Lower lobe of right lung (tissue), 2 donors: ENCODE measurements at regions not wholly inside any gene's neighbourhood (a gene's known extent, or its start where the extent isn't known, plus 50 kb on each side); places are given as distances from the start of the nearest gene placed in this dataset.

Experiments
- ATAC-seq, 2 donors: fragments of 200-7000 bp; cut with Tn5 transposase; one replicate each; pipeline ENCODE4 v1.9.1; 2020 to 2022; ENCODE audit warnings: mild to moderate bottlenecking in 2 of 2, moderate library complexity in 2 of 2
- DNase-seq: peaks from one replicate; pipeline ENCODE4 v3.0.0-alpha.2; 2020
- H3K27ac ChIP-seq: fragments of 200-600 bp; one replicate; pipeline ENCODE4 v1.8.0; 2022
- H3K27me3 ChIP-seq: fragments of 200-600 bp; one replicate; pipeline ENCODE4 v1.8.0; 2022; ENCODE audit warnings: low read depth
- H3K36me3 ChIP-seq: fragments of 200-600 bp; one replicate; pipeline ENCODE4 v1.8.0; 2022; ENCODE audit warnings: mild to moderate bottlenecking
- H3K4me1 ChIP-seq: fragments of 200-600 bp; one replicate; pipeline ENCODE4 v1.8.0; 2022
- H3K4me3 ChIP-seq: fragments of 200-600 bp; one replicate; pipeline ENCODE4 v1.8.0; 2022; ENCODE audit warnings: mild to moderate bottlenecking
- H3K9me3 ChIP-seq: fragments of 200-600 bp; one replicate; pipeline ENCODE4 v1.8.0; 2022
- intact Hi-C: fragments of 100-400 bp; cut with DNase I; formaldehyde crosslinking; loops from one replicate; pipeline ENCODE4 v1.11.0; 2022
- TF ChIP-seq, protein P1 (sequence below): fragments of 200-600 bp; IDR thresholded peaks from one replicate; pipeline ENCODE4 v1.8.0; 2022; ENCODE audit warnings: antibody characterized with exemption, mild to moderate bottlenecking
- donor health status: DM: no; HTN: yes; CAD: no; lungs with severe emphysema.

DNA sequence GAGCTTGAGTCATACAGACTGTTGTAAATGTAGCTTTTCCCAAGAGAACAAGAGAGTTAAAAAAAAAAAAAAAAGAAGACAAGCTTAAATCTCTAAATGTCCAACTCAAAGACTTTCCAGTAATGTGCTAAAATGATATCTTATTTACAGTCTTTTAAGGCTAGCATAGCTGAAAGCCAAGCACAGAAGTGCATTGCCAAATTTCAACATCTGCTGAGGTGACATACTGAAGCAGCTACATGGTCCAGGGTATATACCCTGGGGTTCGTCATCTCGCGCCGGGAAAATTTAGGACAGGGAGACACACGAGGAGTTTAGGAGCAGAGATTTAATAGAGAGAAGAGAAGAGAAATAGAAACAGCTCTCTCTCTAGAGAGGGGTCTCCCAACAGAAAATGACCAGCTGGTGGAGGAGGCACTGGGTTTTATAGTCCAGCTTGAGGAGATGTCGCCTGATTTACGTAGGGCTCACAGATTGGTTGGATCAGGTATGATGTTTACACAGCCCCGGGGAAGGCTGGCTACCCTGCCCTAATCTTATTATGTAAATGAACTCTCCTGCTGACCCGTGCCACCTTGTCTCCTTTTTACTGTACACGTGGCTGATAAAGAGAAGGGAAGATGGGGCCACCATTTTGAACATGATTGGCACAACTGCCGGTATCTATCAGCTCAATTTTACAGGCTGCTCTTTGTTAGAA lies 172.7 kb downstream of the TRIM33 start:
- H3K27me3 ChIP-seq: no peaks in the 10 kb centered on the region
- H3K27ac ChIP-seq: no peak overlapping the region
- TF ChIP-seq, protein P1, sequence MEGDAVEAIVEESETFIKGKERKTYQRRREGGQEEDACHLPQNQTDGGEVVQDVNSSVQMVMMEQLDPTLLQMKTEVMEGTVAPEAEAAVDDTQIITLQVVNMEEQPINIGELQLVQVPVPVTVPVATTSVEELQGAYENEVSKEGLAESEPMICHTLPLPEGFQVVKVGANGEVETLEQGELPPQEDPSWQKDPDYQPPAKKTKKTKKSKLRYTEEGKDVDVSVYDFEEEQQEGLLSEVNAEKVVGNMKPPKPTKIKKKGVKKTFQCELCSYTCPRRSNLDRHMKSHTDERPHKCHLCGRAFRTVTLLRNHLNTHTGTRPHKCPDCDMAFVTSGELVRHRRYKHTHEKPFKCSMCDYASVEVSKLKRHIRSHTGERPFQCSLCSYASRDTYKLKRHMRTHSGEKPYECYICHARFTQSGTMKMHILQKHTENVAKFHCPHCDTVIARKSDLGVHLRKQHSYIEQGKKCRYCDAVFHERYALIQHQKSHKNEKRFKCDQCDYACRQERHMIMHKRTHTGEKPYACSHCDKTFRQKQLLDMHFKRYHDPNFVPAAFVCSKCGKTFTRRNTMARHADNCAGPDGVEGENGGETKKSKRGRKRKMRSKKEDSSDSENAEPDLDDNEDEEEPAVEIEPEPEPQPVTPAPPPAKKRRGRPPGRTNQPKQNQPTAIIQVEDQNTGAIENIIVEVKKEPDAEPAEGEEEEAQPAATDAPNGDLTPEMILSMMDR: no peak
- H3K9me3 ChIP-seq: no peaks in the 10 kb centered on the region
- H3K4me3 ChIP-seq: no peak overlapping the region
- no peaks in the 10 kb centered on the region for H3K36me3 ChIP-seq
- intact Hi-C loops: no loop called here
- no peaks in the 10 kb centered on the region for H3K4me1 ChIP-seq
- DNase-seq (no peak), ATAC-seq (no peak)

DNA sequence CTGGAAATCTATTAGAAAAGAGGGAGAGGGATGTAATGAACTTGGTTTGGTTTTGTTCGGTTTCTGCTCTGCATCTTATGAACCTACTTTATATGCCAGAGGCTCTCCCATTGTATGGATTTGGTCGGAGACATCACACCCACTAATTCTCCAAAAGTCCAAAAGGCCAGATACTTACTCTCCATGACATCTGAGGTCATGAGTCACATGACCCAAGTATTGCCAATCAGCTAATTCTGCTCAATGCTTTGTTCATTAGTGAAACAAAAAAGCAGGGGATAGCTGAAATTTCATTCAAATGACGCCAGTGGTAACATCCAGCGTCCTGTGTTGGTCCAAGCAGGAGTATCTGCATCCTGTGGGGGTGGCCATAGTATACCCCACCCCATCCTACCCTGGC lies 173.6 kb downstream of the TRIM33 start:
- H3K4me3 ChIP-seq: no peak overlapping the region
- intact Hi-C loops: no loop called here
- no peak for DNase-seq
- no peaks in the 10 kb centered on the region for H3K9me3 ChIP-seq
- no peaks in the 10 kb centered on the region for H3K4me1 ChIP-seq
- no peak overlapping the region for H3K27ac ChIP-seq
- no peaks in the 10 kb centered on the region for H3K27me3 ChIP-seq
- TF ChIP-seq, protein P1: no peak
- no peak for ATAC-seq
- H3K36me3 ChIP-seq: no peaks in the 10 kb centered on the region

DNA sequence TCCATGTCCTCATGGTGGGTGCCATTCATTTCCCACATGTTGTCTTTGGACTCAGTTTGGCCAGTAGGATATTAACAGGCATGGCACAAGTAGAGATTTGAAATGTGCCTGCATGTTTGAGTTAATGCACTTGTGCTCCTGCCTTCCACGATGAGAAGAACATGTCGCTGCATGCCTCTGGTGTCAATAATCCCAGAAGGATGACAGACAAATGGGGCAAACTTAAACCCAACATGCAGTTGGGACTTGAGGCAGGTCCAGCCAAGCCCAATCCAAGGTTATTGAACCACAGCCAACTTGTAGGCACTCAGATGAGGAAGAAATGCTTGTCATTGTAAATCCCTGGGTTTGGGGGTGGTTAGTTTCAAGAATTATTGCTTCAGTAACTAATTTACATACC lies 174.6 kb downstream of the TRIM33 start:
- Histone ChIP-seq H3K27me3 (no peaks in the 10 kb centered on the region), H3K27ac (no peak overlapping the region), H3K36me3 (no peaks in the 10 kb centered on the region), H3K4me1 (no peaks in the 10 kb centered on the region), H3K9me3 (no peaks in the 10 kb centered on the region), H3K4me3 (no peak overlapping the region)
- intact Hi-C loops: no loop called here
- TF ChIP-seq, protein P1: no peak
- DNase-seq (no peak), ATAC-seq (no peak)

DNA sequence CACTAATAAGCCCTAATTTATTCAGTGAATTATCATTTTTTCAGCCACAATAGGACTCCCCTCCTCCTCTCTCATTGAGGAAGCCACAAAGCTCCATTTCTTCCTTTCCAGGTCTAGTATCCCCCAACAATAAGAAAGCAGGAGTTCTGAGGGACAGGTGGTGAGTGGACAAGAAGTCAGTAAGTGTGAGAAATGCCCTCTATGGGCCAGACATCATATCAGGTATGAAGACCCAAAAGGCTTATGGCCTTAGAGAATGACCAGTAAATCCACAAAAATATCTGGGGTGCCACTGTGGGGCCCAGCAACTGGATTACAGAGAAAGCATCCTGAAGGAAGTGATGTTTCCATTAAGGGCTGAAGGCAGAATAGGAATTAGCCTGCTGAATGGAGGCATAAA lies 175.7 kb downstream of the TRIM33 start:
- Histone ChIP-seq H3K27ac (no peak overlapping the region), H3K4me3 (no peak overlapping the region), H3K9me3 (no peaks in the 10 kb centered on the region), H3K27me3 (no peaks in the 10 kb centered on the region), H3K36me3 (no peaks in the 10 kb centered on the region), H3K4me1 (no peaks in the 10 kb centered on the region)
- TF ChIP-seq, protein P1: no peak
- intact Hi-C loops: no loop called here
- ATAC-seq (no peak), DNase-seq (no peak)

DNA sequence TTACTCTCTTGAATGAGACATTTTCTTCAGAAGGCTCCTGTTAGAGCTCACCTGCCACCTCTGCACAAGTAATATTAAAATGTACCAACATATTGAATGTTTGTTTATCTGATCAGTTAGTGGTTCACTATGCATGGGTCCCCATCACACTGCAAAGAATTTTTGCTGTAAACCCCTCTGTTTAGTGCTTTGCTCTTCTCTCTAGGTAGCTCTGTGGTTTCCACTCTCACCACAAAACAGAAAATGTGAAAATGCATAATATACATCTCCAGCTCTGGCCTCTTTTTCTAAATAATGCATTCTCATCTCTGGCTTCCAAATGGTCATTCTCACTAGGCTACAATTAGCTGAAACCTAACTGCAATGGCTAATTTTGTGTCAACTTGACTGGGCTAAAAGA lies 176.7 kb downstream of the TRIM33 start:
- Histone ChIP-seq H3K27me3 (no peaks in the 10 kb centered on the region), H3K4me3 (no peak overlapping the region), H3K4me1 (no peaks in the 10 kb centered on the region), H3K36me3 (no peaks in the 10 kb centered on the region), H3K27ac (no peak overlapping the region), H3K9me3 (no peaks in the 10 kb centered on the region)
- DNase-seq (no peak), ATAC-seq (no peak)
- TF ChIP-seq, protein P1: no peak
- intact Hi-C loops: no loop called here
